PFSK-1 (cell line): ENCODE measurements at regions not wholly inside any gene's neighbourhood (a gene's known extent, or its start where the extent isn't known, plus 50 kb on each side); places are given as distances from the start of the nearest gene placed in this dataset.

Source experiments
- FOXP2 ChIP-seq: optimal IDR thresholded peaks from 2 replicates; pipeline ENCODE3; 2011; ENCODE audit warnings: borderline replicate concordance, control low read depth, inconsistent platforms; ENCODE audit not compliant: insufficient read depth; ENCODE audit errors: extremely low read length, extremely low read depth
- POLR2AphosphoS5 ChIP-seq: IDR thresholded peaks from 2 replicates; pipeline ENCODE4 v1.6.1; 2012; ENCODE audit warnings: low read depth, mild to moderate bottlenecking, control low read depth, low read length, moderate library complexity
- SIN3A ChIP-seq: IDR thresholded peaks from 2 replicates; pipeline ENCODE4 v1.6.1; 2012; ENCODE audit warnings: mild to moderate bottlenecking, low read length, moderate library complexity, borderline replicate concordance; ENCODE audit not compliant: insufficient read depth
- TAF1 ChIP-seq: IDR thresholded peaks from 2 replicates; pipeline ENCODE4 v1.6.1; 2012; ENCODE audit warnings: low read length, control low read depth, borderline replicate concordance; ENCODE audit not compliant: insufficient read depth
- TF ChIP-seq, protein P1 (sequence below), 2 experiments: IDR thresholded peaks; 2 replicates each; pipeline versions ENCODE4 v1.6.1 to v1.8.0; 2011 to 2012; ENCODE audit warnings: low read depth in 2 of 2, low read length in 2 of 2, control low read depth in 1 of 2, inconsistent platforms in 1 of 2, mild to moderate bottlenecking in 1 of 2, moderate library complexity in 1 of 2; ENCODE audit not compliant: insufficient read depth in 1 of 2

DNA sequence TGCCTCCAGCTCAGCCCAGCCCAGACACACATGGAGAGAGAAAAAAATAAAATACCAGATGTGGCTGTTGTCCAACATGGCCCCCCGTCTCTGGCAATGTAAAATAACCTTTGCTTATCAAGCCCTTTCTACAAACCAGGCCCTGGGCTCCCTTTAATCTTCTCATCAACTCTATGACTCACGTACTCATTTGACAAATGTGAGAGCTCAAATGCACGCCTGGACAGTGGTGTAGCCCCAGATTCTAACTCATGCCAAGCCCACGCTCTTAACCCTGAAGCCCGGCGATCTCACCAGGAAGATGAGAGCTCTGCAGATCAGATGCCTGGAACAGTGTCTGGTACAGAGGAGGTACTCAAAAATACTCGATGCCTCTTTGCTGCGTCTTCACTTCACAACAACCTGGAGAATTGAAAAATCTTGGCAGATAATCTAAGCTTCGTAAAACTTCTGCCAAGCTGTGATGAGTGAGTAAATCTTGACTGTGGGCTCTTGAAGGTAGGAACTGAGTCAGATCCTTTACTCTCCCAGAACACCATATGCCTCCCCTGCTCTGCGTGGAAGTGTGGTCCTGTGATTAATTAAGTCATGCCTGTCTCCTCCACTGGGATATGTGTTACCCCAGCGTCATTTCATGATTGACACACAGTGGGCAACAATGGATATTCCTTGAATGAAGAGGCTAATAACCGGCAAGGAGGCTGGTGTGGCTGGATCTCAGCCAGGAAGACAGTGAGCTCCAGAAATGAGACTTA lies 102.0 kb upstream of the FSTL4 start:
- TF ChIP-seq POLR2AphosphoS5 (no peak), FOXP2 (no peak), TAF1 (no peak), SIN3A (no peak)
- TF ChIP-seq, protein P1, sequence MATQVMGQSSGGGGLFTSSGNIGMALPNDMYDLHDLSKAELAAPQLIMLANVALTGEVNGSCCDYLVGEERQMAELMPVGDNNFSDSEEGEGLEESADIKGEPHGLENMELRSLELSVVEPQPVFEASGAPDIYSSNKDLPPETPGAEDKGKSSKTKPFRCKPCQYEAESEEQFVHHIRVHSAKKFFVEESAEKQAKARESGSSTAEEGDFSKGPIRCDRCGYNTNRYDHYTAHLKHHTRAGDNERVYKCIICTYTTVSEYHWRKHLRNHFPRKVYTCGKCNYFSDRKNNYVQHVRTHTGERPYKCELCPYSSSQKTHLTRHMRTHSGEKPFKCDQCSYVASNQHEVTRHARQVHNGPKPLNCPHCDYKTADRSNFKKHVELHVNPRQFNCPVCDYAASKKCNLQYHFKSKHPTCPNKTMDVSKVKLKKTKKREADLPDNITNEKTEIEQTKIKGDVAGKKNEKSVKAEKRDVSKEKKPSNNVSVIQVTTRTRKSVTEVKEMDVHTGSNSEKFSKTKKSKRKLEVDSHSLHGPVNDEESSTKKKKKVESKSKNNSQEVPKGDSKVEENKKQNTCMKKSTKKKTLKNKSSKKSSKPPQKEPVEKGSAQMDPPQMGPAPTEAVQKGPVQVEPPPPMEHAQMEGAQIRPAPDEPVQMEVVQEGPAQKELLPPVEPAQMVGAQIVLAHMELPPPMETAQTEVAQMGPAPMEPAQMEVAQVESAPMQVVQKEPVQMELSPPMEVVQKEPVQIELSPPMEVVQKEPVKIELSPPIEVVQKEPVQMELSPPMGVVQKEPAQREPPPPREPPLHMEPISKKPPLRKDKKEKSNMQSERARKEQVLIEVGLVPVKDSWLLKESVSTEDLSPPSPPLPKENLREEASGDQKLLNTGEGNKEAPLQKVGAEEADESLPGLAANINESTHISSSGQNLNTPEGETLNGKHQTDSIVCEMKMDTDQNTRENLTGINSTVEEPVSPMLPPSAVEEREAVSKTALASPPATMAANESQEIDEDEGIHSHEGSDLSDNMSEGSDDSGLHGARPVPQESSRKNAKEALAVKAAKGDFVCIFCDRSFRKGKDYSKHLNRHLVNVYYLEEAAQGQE (IDR thresholded peaks at IDR 0.05; ENCODE audit: insufficient read depth in 1 of 2, low read depth in 2 of 2, low read length in 2 of 2): 0 out of 4 replicates have a peak, but pooled peaks of 1 of the 2 experiments have one; percentile 32

- no peak for TF ChIP-seq SIN3A
- TF ChIP-seq TAF1: no peak
- TF ChIP-seq, protein P1 (IDR thresholded peaks at IDR 0.05; ENCODE audit: insufficient read depth in 1 of 2, low read depth in 2 of 2, low read length in 2 of 2): no peak
- TF ChIP-seq POLR2AphosphoS5: no peak
- TF ChIP-seq FOXP2: no peak
Measured at GRCh38 chr5:133713751-133714150, 101.4 kb upstream of the FSTL4 start.

DNA sequence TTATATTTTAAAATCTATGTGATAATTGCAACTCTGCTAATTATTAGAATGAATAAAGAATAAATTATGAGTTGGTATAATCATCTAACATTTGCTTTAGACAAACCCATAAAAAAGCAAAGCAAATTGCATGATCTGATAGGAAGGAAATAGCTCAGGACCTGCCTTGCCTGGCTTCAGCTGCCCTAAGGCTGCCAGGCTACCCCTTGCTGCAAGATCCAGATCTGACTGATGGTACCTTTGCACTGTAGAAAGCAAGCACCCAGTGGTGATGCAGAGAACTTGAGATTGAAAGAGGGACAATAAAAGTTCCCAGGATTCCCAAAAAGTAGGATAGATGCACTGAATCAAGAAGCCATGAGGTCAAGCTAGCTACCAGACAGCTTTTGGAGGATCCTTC lies 100.9 kb upstream of the FSTL4 start:
- TF ChIP-seq, protein P1 (IDR thresholded peaks at IDR 0.05; ENCODE audit: insufficient read depth in 1 of 2, low read depth in 2 of 2, low read length in 2 of 2): no peak
- TF ChIP-seq TAF1 (no peak), FOXP2 (no peak), SIN3A (no peak), POLR2AphosphoS5 (no peak)

DNA sequence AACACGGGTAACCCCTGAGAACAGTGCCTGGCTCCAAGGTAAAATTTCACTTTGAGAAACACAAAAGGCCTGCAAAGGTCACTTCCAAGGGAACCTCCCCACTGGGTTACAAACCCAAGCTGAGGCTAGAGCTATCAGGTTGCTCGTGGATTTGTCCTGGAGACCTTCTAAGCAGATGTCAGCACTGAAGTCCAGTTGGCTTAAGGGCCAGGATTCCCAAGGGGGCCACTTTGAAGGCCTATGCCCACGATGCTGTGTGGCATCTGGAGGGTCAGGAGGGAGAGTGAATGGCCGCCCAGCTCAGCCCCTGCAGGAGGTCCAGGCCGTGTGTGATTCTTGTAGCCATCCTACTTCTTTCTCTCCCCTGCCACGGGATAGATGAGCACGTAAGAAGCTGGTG lies 100.2 kb upstream of the FSTL4 start:
- TF ChIP-seq, protein P1 (IDR thresholded peaks at IDR 0.05; ENCODE audit: insufficient read depth in 1 of 2, low read depth in 2 of 2, low read length in 2 of 2): no peak
- no peak for TF ChIP-seq TAF1
- no peak for TF ChIP-seq POLR2AphosphoS5
- no peak for TF ChIP-seq SIN3A
- no peak for TF ChIP-seq FOXP2
